Stimulated activated CD8-positive, alpha-beta memory T cell treated with anti-CD3 and anti-CD28 coated beads, Interleukin-4, amount 100 ng/mL, for 4 hours (primary cell): ENCODE measurements at regions not wholly inside any gene's neighbourhood (a gene's known extent, or its start where the extent isn't known, plus 50 kb on each side); places are given as distances from the start of the nearest gene placed in this dataset.
"Not testable (repeated sequence)": the region's sequence is repeated elsewhere in the genome, so short reads cannot be mapped to it uniquely, and the experiment has no call there.

Experiments
- DNase-seq, 2 donors: peaks; one replicate each; pipeline ENCODE4 v3.0.0-alpha.2; 2020; ENCODE audit warnings: low read depth in 2 of 2, low spot score in 1 of 2

DNA sequence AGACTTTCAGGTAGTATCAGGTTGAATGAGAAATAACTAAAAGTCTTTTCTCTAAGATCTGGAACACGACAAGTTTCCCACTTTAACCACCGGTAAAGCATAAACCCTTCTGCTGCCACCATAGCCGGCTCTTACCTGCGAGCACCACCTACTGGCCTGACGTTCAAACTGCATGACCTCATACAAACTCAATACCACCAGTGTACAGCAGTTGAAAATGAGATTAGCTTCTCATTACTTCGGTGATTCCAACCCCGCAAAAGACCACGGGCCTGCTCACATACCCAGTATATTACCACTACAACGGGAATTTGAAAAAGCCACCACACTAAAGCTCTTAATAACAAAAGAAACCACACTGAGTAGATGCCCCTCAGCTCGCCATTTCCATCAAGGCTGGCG is 1238.6 kb downstream of the TMEM121 start:
- DNase-seq: not testable (repeated sequence)

GRCh38 chr14:106766145-106766544 is 1239.8 kb downstream of the TMEM121 start:
- no peak for DNase-seq

DNA sequence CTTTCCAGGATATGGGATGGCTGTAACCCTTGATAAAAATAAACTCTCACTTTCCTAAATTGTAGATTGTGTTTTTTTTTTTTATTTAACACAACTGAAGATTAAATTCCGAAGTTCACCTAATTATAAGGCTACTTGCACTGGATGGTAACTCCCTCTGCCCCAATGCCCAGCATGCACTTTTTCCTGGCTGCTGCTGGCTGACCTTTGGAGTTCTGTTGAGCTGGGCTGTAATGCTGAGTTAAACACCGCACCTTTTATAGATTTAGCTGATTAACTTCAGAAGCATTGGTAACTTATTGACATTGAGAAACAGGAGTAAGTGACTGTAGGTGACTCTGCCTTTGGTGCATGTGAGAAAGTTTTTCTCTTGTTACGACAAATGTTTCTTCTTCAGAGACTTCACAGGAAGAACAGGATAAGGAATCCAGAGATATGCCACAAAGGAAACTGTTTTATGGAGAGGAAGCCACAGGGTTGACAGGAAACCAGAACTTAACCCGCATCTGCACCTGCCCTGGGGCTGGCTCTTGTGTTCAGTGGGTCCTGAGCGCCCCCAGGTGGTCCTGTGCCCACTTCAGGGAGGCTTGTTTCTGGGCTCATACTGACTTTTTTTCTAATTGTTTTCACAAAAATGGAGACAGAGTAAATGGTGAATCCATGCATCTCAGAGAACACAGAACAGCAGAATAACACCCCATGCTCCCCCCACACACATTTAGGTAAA is 1240.3 kb downstream of the TMEM121 start:
- peak; percentile 13 to 43 for DNase-seq

DNA sequence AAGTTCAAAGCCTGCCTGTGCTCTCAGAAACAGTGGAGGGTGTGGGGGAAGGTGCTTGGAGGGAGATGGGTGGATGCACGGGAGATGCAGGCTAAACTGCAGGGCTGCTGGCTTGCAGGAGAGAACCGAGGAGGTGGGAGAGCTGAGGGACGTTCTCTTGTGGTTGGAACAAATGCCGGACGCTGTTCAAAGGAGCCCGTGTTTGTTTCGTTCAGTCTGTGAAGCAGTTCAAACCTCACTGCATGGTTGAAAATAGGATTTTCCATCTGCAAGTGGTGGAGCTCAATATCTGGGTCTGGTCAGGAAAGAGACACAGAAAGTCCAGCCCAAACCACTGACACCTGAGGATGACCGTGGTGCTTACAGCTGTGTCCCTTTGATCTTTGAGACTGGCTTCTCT is 1241.8 kb downstream of the TMEM121 start:
- not testable (repeated sequence) for DNase-seq

GRCh38 chr14:106768972-106769700 is 1242.8 kb downstream of the TMEM121 start:
- not testable (repeated sequence) for DNase-seq

DNA sequence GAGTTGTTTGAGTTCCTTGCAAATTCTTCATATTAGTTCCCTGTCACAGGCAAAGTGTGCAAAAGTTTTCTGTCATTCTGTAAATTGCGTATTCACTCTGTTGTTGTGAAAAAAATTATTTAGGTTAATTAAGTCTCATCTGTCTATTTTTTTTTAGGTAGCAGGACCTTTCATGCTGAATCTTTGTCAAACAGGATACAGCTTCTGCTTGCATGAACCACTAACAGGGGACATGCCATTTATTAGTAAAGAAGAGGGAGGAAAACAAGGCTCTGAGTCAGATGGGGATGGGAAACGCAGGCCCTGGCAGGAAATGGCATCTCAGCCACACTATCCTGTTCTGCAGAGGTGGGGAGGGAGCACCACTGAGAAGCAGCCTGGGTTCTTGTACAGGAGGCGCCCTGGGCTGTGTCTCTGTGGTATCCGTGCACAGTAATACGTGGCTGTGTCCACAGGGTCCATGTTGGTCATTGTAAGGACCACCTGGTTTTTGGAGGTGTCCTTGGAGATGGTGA is 1243.8 kb downstream of the TMEM121 start:
- not testable (repeated sequence) for DNase-seq

GRCh38 chr14:106774889-106775480 is 1248.6 kb downstream of the TMEM121 start:
- DNase-seq: peak; percentile 45 to 69

- DNase-seq: no peak
These were observed 1250.1 kb downstream of the TMEM121 start for GRCh38 chr14:106776395-106776983.

- DNase-seq: no peak
These were observed 1252.6 kb downstream of the TMEM121 start for GRCh38 chr14:106778986-106779385.

DNA sequence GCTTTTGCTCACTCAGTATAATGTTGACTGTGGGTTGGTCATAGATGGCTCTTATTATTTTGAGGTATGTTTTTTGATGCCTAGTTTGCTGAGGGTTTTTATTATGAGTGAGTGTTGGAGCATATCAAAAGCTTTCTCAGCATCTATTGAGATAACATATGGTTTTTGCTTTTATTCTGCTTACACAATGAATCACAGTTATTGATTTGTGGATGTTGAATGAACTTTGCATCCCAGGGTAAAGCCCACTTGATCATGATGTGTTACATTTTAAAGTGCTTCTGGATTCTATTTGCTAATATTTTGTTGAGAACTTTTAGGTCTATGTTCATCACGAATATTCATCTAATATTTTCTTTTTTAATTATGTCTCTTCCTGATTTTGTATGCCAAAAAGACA is 1260.3 kb downstream of the TMEM121 start:
- DNase-seq: no peak

- no peak for DNase-seq
These were observed 1261.2 kb downstream of the TMEM121 start for GRCh38 chr14:106787626-106788025.

- no peak for DNase-seq
These were observed 1262.2 kb downstream of the TMEM121 start for GRCh38 chr14:106788534-106788933.

DNA sequence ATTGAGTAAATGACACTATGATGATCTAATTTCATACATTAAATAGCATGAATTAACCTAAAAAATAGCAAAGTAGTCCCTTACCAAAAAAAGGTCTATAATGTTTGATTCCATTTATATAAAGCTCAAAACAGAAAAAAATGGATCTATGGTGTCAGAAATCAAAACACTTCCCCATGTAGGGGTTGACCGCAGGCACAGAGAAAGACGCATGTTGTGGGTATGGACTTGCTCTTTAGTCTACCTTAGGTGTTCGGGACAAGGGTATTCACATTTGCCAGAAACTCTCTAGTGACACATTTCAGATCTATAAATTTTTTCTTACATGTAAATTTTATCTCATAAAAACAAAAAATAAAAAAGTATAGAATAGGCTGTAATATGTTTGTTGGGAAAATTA is 1262.9 kb downstream of the TMEM121 start:
- DNase-seq: no peak

DNA sequence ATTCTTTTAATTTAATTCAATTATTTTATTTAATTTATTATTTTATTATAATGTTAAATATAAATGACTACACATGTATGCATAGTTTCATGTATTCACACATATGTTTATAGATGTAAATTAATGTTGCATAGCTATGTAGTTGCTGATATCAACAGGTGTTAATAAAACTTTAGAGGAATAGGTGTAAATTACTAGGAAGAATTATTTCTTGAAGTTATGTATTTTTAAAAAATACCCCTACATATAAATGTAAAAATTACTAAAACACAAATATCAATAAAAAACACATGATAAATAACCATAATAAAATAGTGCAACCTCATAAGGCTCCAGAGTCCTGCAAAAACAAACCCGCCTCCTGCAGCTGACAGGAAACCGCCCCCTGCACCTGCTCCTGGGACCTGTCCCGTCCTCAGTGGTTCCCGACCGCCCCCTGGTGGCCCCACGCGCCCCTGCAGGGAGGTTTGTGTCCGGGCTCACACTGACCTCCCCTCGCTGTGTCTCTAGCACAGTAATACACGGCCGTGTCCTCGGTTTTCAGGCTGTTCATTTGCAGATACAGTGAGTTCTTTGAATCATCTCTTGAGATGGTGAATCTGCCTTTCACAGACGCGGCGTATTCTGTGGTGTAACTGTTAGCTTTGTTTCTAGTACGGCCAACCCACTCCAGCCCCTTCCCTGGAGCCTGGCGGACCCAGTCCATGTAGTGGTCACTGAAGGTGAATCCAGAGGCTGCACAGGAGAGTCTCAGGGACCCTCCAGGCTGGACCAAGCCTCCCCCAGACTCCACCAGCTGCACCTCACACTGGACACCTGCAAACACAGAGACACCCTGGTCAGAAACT is 1264.0 kb downstream of the TMEM121 start:
- DNase-seq: peak; percentile 40 to 50

GRCh38 chr14:106792543-106792942 is 1266.2 kb downstream of the TMEM121 start:
- DNase-seq: no peak

DNA sequence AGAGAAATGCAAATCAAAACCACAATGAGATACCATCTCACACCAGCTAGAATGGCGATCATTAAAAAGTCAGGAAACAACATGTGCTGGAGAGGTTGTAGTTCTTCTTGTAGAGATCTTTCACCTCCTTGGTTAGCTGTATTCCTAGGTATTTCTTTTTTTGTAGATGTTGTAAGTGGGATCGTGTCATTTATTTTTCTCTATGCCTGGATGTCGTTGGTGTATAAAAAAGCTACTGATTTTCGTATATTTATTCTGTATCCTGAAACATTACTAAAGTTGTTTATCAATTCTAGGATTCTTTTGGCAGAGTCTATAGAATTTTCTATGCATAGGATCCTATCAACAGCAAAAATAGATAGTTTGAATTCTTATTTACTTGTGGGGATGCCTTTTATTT is 1271.8 kb downstream of the TMEM121 start:
- DNase-seq: not testable (repeated sequence)

- DNase-seq: no peak
These were observed 1276.3 kb downstream of the TMEM121 start for GRCh38 chr14:106802413-106803364.

GRCh38 chr14:106803379-106803778 is 1277.0 kb downstream of the TMEM121 start:
- DNase-seq: no peak

DNA sequence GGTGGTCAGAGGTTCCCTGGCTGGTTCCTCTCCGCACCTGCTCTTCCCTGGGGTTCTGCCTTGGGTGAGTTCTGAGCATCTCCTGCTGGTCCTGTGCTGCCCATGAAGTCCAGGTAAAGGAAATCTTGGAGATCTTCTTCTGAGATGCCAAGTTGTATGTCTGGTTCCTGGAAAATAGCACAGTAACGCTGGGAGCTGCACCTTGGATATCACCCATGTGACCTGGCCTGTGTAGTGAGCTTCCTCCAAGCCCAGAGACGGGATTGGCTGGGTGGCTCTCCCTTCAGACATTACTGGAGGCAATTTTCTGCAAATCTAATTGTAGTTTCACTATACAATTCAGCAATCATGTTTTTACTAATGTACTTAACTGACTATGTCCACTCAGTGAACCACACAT is 1281.1 kb downstream of the TMEM121 start:
- no peak for DNase-seq

DNA sequence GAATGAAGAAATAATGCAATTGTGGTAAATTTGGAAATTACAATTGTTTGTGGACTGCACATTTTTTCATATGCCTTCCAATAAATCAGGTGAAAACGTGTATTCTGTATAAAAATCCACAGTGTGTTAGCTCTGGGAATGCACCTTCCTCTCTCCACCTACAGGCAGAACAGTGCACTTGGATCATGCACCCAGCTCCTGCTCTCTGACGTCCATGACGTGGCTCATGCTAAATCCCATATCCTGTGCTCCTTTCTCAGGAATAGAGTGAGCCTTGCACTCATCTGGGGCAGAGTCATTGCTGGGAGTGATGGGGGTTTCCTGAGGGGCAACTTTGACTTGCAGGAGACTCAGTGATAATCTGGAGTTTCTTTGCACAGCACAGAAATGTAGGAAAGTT is 1282.1 kb downstream of the TMEM121 start:
- no peak for DNase-seq
